Naive thymus-derived CD4-positive, alpha-beta T cell (primary cell): ENCODE measurements at regions not wholly inside any gene's neighbourhood (a gene's known extent, or its start where the extent isn't known, plus 50 kb on each side); places are given as distances from the start of the nearest gene placed in this dataset.

ENCODE experiments used
- ATAC-seq: fragments of 150-1000 bp; cut with Tn5 transposase; 2 replicates; pipeline ENCODE4 v1.10.0; 2021; ENCODE audit warnings: mild to moderate bottlenecking, moderate library complexity
- CTCF ChIA-PET: fragments of 350-600 bp; sonication (Branson Sonifier 250); formaldehyde crosslinking; loops from one replicate; lab custom pipeline; 2021; ENCODE audit warnings: antibody characterized with exemption; lab: Charles Lee
- POLR2A ChIA-PET: fragments of 350-600 bp; sonication (Branson Sonifier 250); formaldehyde crosslinking; loops from one replicate; lab custom pipeline; 2021; ENCODE audit warnings: antibody characterized with exemption, inconsistent platforms; lab: Charles Lee
- DNase-seq, 9 donors: peaks; one replicate each; pipeline versions ENCODE4 v3.0.0 to v3.0.0-alpha.2; 2020 to 2022; ENCODE audit warnings: mixed read lengths in 1 of 9
- H3K27ac ChIP-seq: one replicate; pipeline ENCODE4 v1.7.0; 2013; ENCODE audit warnings: mild to moderate bottlenecking, low read depth, low read length, moderate library complexity
- H3K27me3 ChIP-seq, 2 donors: one replicate each; pipeline ENCODE4 v1.7.0; 2013; ENCODE audit warnings: low read length in 2 of 2, mild to moderate bottlenecking in 2 of 2, moderate library complexity in 2 of 2; ENCODE audit not compliant: control insufficient read depth in 2 of 2, insufficient read depth in 2 of 2
- H3K36me3 ChIP-seq, 3 experiments: 1 replicate in 2 of 3; 2 replicates in 1 of 3; pipeline ENCODE4 v1.7.0; 2013; ENCODE audit warnings: low read length in 3 of 3, mild to moderate bottlenecking in 3 of 3, moderate library complexity in 1 of 3; ENCODE audit not compliant: insufficient read depth in 3 of 3, control insufficient read depth in 2 of 3
- H3K4me1 ChIP-seq, 2 donors: one replicate each; pipeline ENCODE4 v1.7.0; 2013; ENCODE audit warnings: low read length in 2 of 2, mild to moderate bottlenecking in 2 of 2, moderate library complexity in 1 of 2; ENCODE audit not compliant: control insufficient read depth in 2 of 2, insufficient read depth in 2 of 2
- H3K4me3 ChIP-seq: 2 replicates; pipeline ENCODE4 v1.7.0; 2013; ENCODE audit warnings: mild to moderate bottlenecking, low read length
- H3K9me3 ChIP-seq, 3 experiments: 1 replicate in 2 of 3; 2 replicates in 1 of 3; pipeline ENCODE4 v1.7.0; 2013; ENCODE audit warnings: low read length in 3 of 3; ENCODE audit not compliant: control insufficient read depth in 2 of 3
- H3K27ac Mint-ChIP-seq, 9 donors: one replicate each; pipeline ENCODE4 v1.8.0; 2020 to 2022; ENCODE audit warnings: mixed read lengths in 9 of 9, mild to moderate bottlenecking in 8 of 9, moderate library complexity in 5 of 9, inconsistent platforms in 2 of 9
- H3K27me3 Mint-ChIP-seq, 5 donors: one replicate each; pipeline ENCODE4 v1.8.0; 2021 to 2022; ENCODE audit warnings: mixed read lengths in 5 of 5, mild to moderate bottlenecking in 1 of 5
- H3K36me3 Mint-ChIP-seq, 5 donors: one replicate each; pipeline ENCODE4 v1.8.0; 2020 to 2022; ENCODE audit warnings: mixed read lengths in 5 of 5, mild to moderate bottlenecking in 3 of 5, inconsistent platforms in 1 of 5
- H3K4me1 Mint-ChIP-seq, 7 donors: one replicate each; pipeline ENCODE4 v1.8.0; 2020 to 2022; ENCODE audit warnings: mixed read lengths in 7 of 7, mild to moderate bottlenecking in 3 of 7, inconsistent platforms in 1 of 7
- H3K4me3 Mint-ChIP-seq, 10 donors: one replicate each; pipeline ENCODE4 v1.8.0; 2020 to 2022; ENCODE audit warnings: mild to moderate bottlenecking in 10 of 10, mixed read lengths in 10 of 10, moderate library complexity in 6 of 10, inconsistent platforms in 2 of 10
- H3K9me3 Mint-ChIP-seq, 11 donors: one replicate each; pipeline ENCODE4 v1.8.0; 2020 to 2022; ENCODE audit warnings: mixed read lengths in 11 of 11, mild to moderate bottlenecking in 4 of 11, inconsistent platforms in 1 of 11, moderate library complexity in 1 of 11
- intact Hi-C, 2 donors: fragments of 100-400 bp; cut with micrococcal nuclease; formaldehyde crosslinking; loops; one replicate each; pipeline ENCODE4 v1.15.1; 2023

GRCh38 chr1:5403935-5404334 is 588.3 kb downstream of the NPHP4 start:
- Mint-ChIP-seq H3K9me3 (peaks cover 0 to 12% (median 1%) of the 10 kb centered on the region in 11 donors), H3K4me3 (no peak overlapping the region), H3K36me3 (peaks cover 0 to 4% (median 0%) of the 10 kb centered on the region in 5 donors), H3K27me3 (peaks cover 0 to 2% (median 0%) of the 10 kb centered on the region in 5 donors), H3K4me1 (peaks cover 2 to 17% (median 15%) of the 10 kb centered on the region in 7 donors), H3K27ac (no peak overlapping the region)
- H3K27me3 ChIP-seq = no peaks in the 10 kb centered on the region
- no peak for DNase-seq
- intact Hi-C loops = no loop called here
- no peaks in the 10 kb centered on the region for H3K4me1 ChIP-seq
- ChIA-PET CTCF (no interaction called here), POLR2A (no interaction called here)
- H3K9me3 ChIP-seq = no peaks in the 10 kb centered on the region
- no peak overlapping the region for H3K27ac ChIP-seq
- no peak overlapping the region for H3K4me3 ChIP-seq
- no peaks in the 10 kb centered on the region for H3K36me3 ChIP-seq
- no peak for ATAC-seq

- Mint-ChIP-seq H3K4me1 (peaks cover 2 to 21% (median 17%) of the 10 kb centered on the region in 7 donors), H3K27me3 (peaks cover 0 to 7% (median 0%) of the 10 kb centered on the region in 5 donors), H3K27ac (peak overlapping the region in 1 of 9 donors; percentile 19), H3K9me3 (peaks cover 0 to 5% (median 0%) of the 10 kb centered on the region in 11 donors), H3K4me3 (no peak overlapping the region), H3K36me3 (no peaks in the 10 kb centered on the region)
- CTCF ChIA-PET = no interaction called here
- Histone ChIP-seq H3K27ac (no peak overlapping the region), H3K4me1 (no peaks in the 10 kb centered on the region), H3K36me3 (no peaks in the 10 kb centered on the region), H3K4me3 (no peak overlapping the region), H3K9me3 (no peaks in the 10 kb centered on the region), H3K27me3 (no peaks in the 10 kb centered on the region)
- intact Hi-C loops = no loop called here
- POLR2A ChIA-PET = interaction anchor here (0.6 to 0.9 kb wide), 2 partner anchors 13 to 21 kb away, joined by 3 read pairs; no protein-coding TSS in a partner anchor
- ATAC-seq = no peak
- DNase-seq = no peak
Observed at GRCh38 chr1:5402618-5403017, 589.6 kb downstream of the NPHP4 start.

- H3K36me3 ChIP-seq = no peaks in the 10 kb centered on the region
- ATAC-seq (no peak), DNase-seq (no peak)
- no peak overlapping the region for H3K27ac ChIP-seq
- ChIA-PET CTCF (no interaction called here), POLR2A (interaction anchor here (1.7 kb wide), 1 partner anchor 11 kb away, joined by 5 read pairs; no protein-coding TSS in a partner anchor)
- H3K27me3 ChIP-seq = no peaks in the 10 kb centered on the region
- Mint-ChIP-seq H3K36me3 (no peaks in the 10 kb centered on the region), H3K4me1 (peaks cover 2 to 21% (median 18%) of the 10 kb centered on the region in 7 donors), H3K27ac (no peak overlapping the region), H3K27me3 (peaks cover 0 to 11% (median 0%) of the 10 kb centered on the region in 5 donors), H3K9me3 (peaks cover 0 to 9% (median 2%) of the 10 kb centered on the region in 11 donors), H3K4me3 (no peak overlapping the region)
- intact Hi-C loops = no loop called here
- H3K4me1 ChIP-seq = no peaks in the 10 kb centered on the region
- H3K4me3 ChIP-seq = no peak overlapping the region
- no peaks in the 10 kb centered on the region for H3K9me3 ChIP-seq
Observed at GRCh38 chr1:5399771-5400170, 592.5 kb downstream of the NPHP4 start.

- Mint-ChIP-seq H3K36me3 (no peaks in the 10 kb centered on the region), H3K27ac (no peak overlapping the region), H3K4me1 (peaks cover 11 to 46% (median 42%) of the 10 kb centered on the region in 7 donors), H3K27me3 (peaks cover 0 to 25% (median 0%) of the 10 kb centered on the region in 5 donors), H3K9me3 (peaks cover 0 to 9% (median 4%) of the 10 kb centered on the region in 11 donors), H3K4me3 (no peak overlapping the region)
- no peak for DNase-seq
- intact Hi-C loops = no loop called here
- peaks cover 0 to 10% of the 10 kb centered on the region in 2 donors for H3K4me1 ChIP-seq
- no peak overlapping the region for H3K4me3 ChIP-seq
- H3K9me3 ChIP-seq = no peaks in the 10 kb centered on the region
- CTCF ChIA-PET = interaction anchor here (1.3 kb wide), 1 partner anchor 51 kb away, joined by 4 read pairs; no protein-coding TSS in a partner anchor
- H3K27me3 ChIP-seq = no peaks in the 10 kb centered on the region
- H3K27ac ChIP-seq = no peak overlapping the region
- POLR2A ChIA-PET = no interaction called here
- H3K36me3 ChIP-seq = no peaks in the 10 kb centered on the region
- ATAC-seq = no peak
Observed at GRCh38 chr1:5396593-5396992, 595.6 kb downstream of the NPHP4 start.

GRCh38 chr1:5394111-5394510 is 598.1 kb downstream of the NPHP4 start:
- intact Hi-C loops = no loop called here
- Histone ChIP-seq H3K36me3 (no peaks in the 10 kb centered on the region), H3K4me3 (no peak overlapping the region), H3K27me3 (no peaks in the 10 kb centered on the region), H3K4me1 (peaks cover 13 to 35% of the 10 kb centered on the region in 2 donors), H3K27ac (no peak overlapping the region), H3K9me3 (no peaks in the 10 kb centered on the region)
- peaks cover 0 to 9% (median 3%) of the 10 kb centered on the region in 11 donors for H3K9me3 Mint-ChIP-seq
- peaks cover 0 to 23% (median 0%) of the 10 kb centered on the region in 5 donors for H3K27me3 Mint-ChIP-seq
- peak overlapping the region in 2 of 9 donors; percentile 8 to 25 for H3K27ac Mint-ChIP-seq
- H3K4me1 Mint-ChIP-seq = peaks cover 13 to 39% (median 28%) of the 10 kb centered on the region in 7 donors
- H3K36me3 Mint-ChIP-seq = peaks cover 0 to 2% (median 0%) of the 10 kb centered on the region in 5 donors
- POLR2A ChIA-PET = no interaction called here
- peak overlapping the region in 3 of 10 donors; percentile 9 to 51 (median 9) for H3K4me3 Mint-ChIP-seq
- DNase-seq (no peak), ATAC-seq (no peak)
- CTCF ChIA-PET = no interaction called here

- H3K9me3 ChIP-seq = no peaks in the 10 kb centered on the region
- no peak overlapping the region for H3K4me3 ChIP-seq
- Mint-ChIP-seq H3K9me3 (peaks cover 0 to 7% (median 0%) of the 10 kb centered on the region in 11 donors), H3K36me3 (peaks cover 0 to 2% (median 0%) of the 10 kb centered on the region in 5 donors), H3K4me1 (peaks cover 16 to 36% (median 25%) of the 10 kb centered on the region in 7 donors), H3K27me3 (peaks cover 0 to 23% (median 0%) of the 10 kb centered on the region in 5 donors), H3K4me3 (peak overlapping the region in 2 of 10 donors; percentile 9 to 51), H3K27ac (peak overlapping the region in 1 of 9 donors; percentile 8)
- peaks cover 16 to 39% of the 10 kb centered on the region in 2 donors for H3K4me1 ChIP-seq
- ChIA-PET POLR2A (interaction anchor here (1.4 kb wide), 1 partner anchor 17 kb away, joined by 3 read pairs; no protein-coding TSS in a partner anchor), CTCF (no interaction called here)
- intact Hi-C loops = no loop called here
- H3K27me3 ChIP-seq = no peaks in the 10 kb centered on the region
- no peak for DNase-seq
- H3K27ac ChIP-seq = no peak overlapping the region
- no peaks in the 10 kb centered on the region for H3K36me3 ChIP-seq
- no peak for ATAC-seq
Observed at GRCh38 chr1:5393603-5394002, 598.6 kb downstream of the NPHP4 start.

- POLR2A ChIA-PET = interaction anchor here (1.4 kb wide), 1 partner anchor 18 kb away, joined by 3 read pairs; no protein-coding TSS in a partner anchor
- CTCF ChIA-PET = no interaction called here
Observed at GRCh38 chr1:5393146-5393545, 599.1 kb downstream of the NPHP4 start.

More at GRCh38 chr1:5393146-5393545, 599.1 kb downstream of the NPHP4 start:
- ATAC-seq (no peak), DNase-seq (no peak)
- H3K36me3 ChIP-seq = no peaks in the 10 kb centered on the region
- Mint-ChIP-seq H3K9me3 (peaks cover 0 to 7% (median 0%) of the 10 kb centered on the region in 11 donors), H3K36me3 (peaks cover 0 to 2% (median 0%) of the 10 kb centered on the region in 5 donors), H3K27me3 (peaks cover 0 to 23% (median 0%) of the 10 kb centered on the region in 5 donors), H3K4me3 (no peak overlapping the region), H3K27ac (no peak overlapping the region), H3K4me1 (peaks cover 20 to 36% (median 25%) of the 10 kb centered on the region in 7 donors)
- H3K4me3 ChIP-seq = no peak overlapping the region
- no peaks in the 10 kb centered on the region for H3K9me3 ChIP-seq
- no peaks in the 10 kb centered on the region for H3K27me3 ChIP-seq
- H3K27ac ChIP-seq = no peak overlapping the region
- H3K4me1 ChIP-seq = peaks cover 21 to 44% of the 10 kb centered on the region in 2 donors
- intact Hi-C loops = no loop called here
